ENCODE measurements at regions not wholly inside any gene's neighbourhood (a gene's known extent, or its start where the extent isn't known, plus 50 kb on each side); places are given as distances from the start of the nearest gene placed in this dataset.

DNA sequence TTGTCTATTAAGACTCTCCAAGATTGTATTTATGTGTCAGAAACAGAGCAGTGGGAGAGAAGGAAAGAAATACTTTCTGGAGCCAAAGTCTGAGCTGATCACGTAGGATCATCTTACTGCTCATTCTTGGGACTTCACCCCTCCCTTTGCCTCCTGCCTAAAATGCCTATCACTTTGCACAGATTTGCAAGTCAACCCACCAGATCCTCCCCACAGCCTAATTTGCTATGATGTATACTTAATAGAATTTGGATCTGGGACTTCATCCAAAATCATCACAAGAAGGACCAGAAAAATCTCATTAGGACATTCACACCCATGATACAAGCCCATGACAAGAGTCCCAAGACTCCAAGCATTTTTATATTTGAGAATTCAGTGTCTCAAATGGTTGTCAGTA lies 290.2 kb downstream of the FBXW7 start:
- no peak for TF ChIP-seq POLR2AphosphoS5 (IDR thresholded peaks at IDR 0.05; ENCODE audit: low read length)
- no peak for TF ChIP-seq RCOR1 (conservative IDR thresholded peaks at IDR 0.05; ENCODE audit: low read depth, low read length)
- TF ChIP-seq RFX5 (IDR thresholded peaks at IDR 0.05; ENCODE audit: low read depth, low read length) = no peak
- no peak for TF ChIP-seq DPF2 (IDR thresholded peaks at IDR 0.05)
- TF ChIP-seq, protein P1, sequence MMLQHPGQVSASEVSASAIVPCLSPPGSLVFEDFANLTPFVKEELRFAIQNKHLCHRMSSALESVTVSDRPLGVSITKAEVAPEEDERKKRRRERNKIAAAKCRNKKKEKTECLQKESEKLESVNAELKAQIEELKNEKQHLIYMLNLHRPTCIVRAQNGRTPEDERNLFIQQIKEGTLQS (IDR thresholded peaks at IDR 0.05; ENCODE audit: borderline replicate concordance, extremely low read depth, low read depth, low read length) = no peak
- no peak for TF ChIP-seq JUNB (IDR thresholded peaks at IDR 0.05)
- TF ChIP-seq CTCF (IDR thresholded peaks at IDR 0.05 in 2 of 3, conservative IDR thresholded peaks at IDR 0.05 in 1 of 3; ENCODE audit: control insufficient read depth in 2 of 3, extremely low read depth in 1 of 3, insufficient read depth in 1 of 3, low read depth in 3 of 3, low read length in 3 of 3) = no peak
- TF ChIP-seq PML (IDR thresholded peaks at IDR 0.05; ENCODE audit: low read length) = no peak

All from GM12878 (cell line).